ENCODE measurements at regions not wholly inside any gene's neighbourhood (a gene's known extent, or its start where the extent isn't known, plus 50 kb on each side); places are given as distances from the start of the nearest gene placed in this dataset.

DNA sequence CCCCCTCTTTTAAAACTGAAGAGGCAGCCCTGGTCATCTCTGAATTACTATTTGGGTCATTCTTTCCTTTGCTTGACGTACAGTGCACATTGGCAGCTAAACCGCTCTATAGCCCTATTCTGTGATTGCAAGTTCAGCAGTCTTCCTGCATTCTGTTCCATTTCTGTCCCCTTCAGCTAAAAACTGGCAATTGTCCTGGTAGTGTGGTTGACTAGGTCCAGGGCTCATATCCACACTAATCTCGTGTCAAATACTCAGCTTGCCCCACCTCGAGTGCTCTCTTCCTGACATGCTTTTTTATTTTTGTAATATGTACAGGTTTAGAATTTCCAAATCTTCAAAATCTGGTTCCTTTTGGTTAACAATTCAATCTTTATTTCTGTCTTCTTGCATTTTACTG is 282.1 kb downstream of the THBS2 start:
- TF ChIP-seq EZH2 (IDR thresholded peaks at IDR 0.05) (no peak), POLR2AphosphoS5 (IDR thresholded peaks at IDR 0.05; ENCODE audit: borderline replicate concordance, low read depth, low read length) (no peak)
